Tibial artery (tissue), 4 donors: ENCODE measurements at regions not wholly inside any gene's neighbourhood (a gene's known extent, or its start where the extent isn't known, plus 50 kb on each side); places are given as distances from the start of the nearest gene placed in this dataset.

Experiments
- DNase-seq, 2 donors: peaks; one replicate each; pipeline ENCODE4 v3.0.0-alpha.2; 2019
- H3K27ac ChIP-seq, 2 donors: fragments of 200-600 bp; sonication (generic) in 1 of 2; 1 replicate in 1 of 2; 2 replicates in 1 of 2; pipeline ENCODE4 v1.5.1; 2018 to 2019; ENCODE audit warnings: mild to moderate bottlenecking in 1 of 2
- H3K27me3 ChIP-seq, 2 donors: fragments of 200-600 bp; sonication (generic) in 1 of 2; one replicate each; pipeline versions ENCODE4 v1.5.1 to v1.6.0; 2016 to 2019
- H3K36me3 ChIP-seq, 3 donors: fragments of 200-600 bp; sonication (generic) in 2 of 3; one replicate each; pipeline ENCODE4 v1.5.1; 2016 to 2019; ENCODE audit warnings: mild to moderate bottlenecking in 2 of 3
- H3K4me1 ChIP-seq, 4 donors: fragments of 200-600 bp; sonication (generic) in 2 of 4; 1 replicate in 3 of 4; 2 replicates in 1 of 4; pipeline ENCODE4 v1.5.1; 2016 to 2019
- H3K4me3 ChIP-seq, 2 donors: fragments of 200-600 bp; sonication (generic) in 1 of 2; 1 replicate in 1 of 2; 2 replicates in 1 of 2; pipeline ENCODE4 v1.5.1; 2018 to 2019; ENCODE audit warnings: mild to moderate bottlenecking in 2 of 2
- H3K9me3 ChIP-seq, 3 donors: fragments of 200-600 bp; sonication (generic) in 1 of 3; one replicate each; pipeline ENCODE4 v1.5.1; 2016 to 2019
- CTCF ChIP-seq, 2 experiments: fragments of 200-600 bp in 1 of 2; fragments of 450-650 bp in 1 of 2; IDR thresholded peaks; one replicate each; pipeline ENCODE4 v1.5.1; 2017 to 2019; ENCODE audit warnings: antibody characterized with exemption in 2 of 2, mild to moderate bottlenecking in 1 of 2, moderate library complexity in 1 of 2
- intact Hi-C: fragments of 100-400 bp; cut with DNase I; formaldehyde crosslinking; loops from one replicate; pipeline ENCODE4 v1.15.0; 2023; ENCODE audit warnings: low total_unique reads

GRCh38 chr11:36729825-36730224, 131.8 kb upstream of the RAG2 start:
- Histone ChIP-seq H3K4me1 (no peaks in the 10 kb centered on the region), H3K27me3 (peaks cover 0 to 3% of the 10 kb centered on the region in 2 donors), H3K9me3 (no peaks in the 10 kb centered on the region), H3K36me3 (no peaks in the 10 kb centered on the region), H3K27ac (no peak overlapping the region), H3K4me3 (no peak overlapping the region)
- no peak for TF ChIP-seq CTCF (IDR thresholded peaks at IDR 0.05)
- intact Hi-C loops, result no loop called here
- no peak for DNase-seq

- H3K9me3 ChIP-seq, result no peaks in the 10 kb centered on the region
- intact Hi-C loops, result no loop called here
- no peak overlapping the region for H3K27ac ChIP-seq
- peaks cover 0 to 3% of the 10 kb centered on the region in 2 donors for H3K27me3 ChIP-seq
- no peak for DNase-seq
- H3K36me3 ChIP-seq, result no peaks in the 10 kb centered on the region
- no peak overlapping the region for H3K4me3 ChIP-seq
- no peaks in the 10 kb centered on the region for H3K4me1 ChIP-seq
- no peak for TF ChIP-seq CTCF (IDR thresholded peaks at IDR 0.05)
These were observed 128.4 kb upstream of the RAG2 start for GRCh38 chr11:36726420-36726819.

- no peaks in the 10 kb centered on the region for H3K36me3 ChIP-seq
- intact Hi-C loops, result no loop called here
- H3K4me1 ChIP-seq, result no peaks in the 10 kb centered on the region
- H3K4me3 ChIP-seq, result no peak overlapping the region
- H3K27ac ChIP-seq, result no peak overlapping the region
- no peak for DNase-seq
- H3K27me3 ChIP-seq, result peaks cover 0 to 3% of the 10 kb centered on the region in 2 donors
- TF ChIP-seq CTCF (IDR thresholded peaks at IDR 0.05), result no peak
- no peaks in the 10 kb centered on the region for H3K9me3 ChIP-seq
These were observed 126.8 kb upstream of the RAG2 start for GRCh38 chr11:36724742-36725385.

- Histone ChIP-seq H3K27me3 (no peaks in the 10 kb centered on the region), H3K4me3 (no peak overlapping the region), H3K36me3 (no peaks in the 10 kb centered on the region), H3K9me3 (no peaks in the 10 kb centered on the region), H3K27ac (no peak overlapping the region), H3K4me1 (no peaks in the 10 kb centered on the region)
- intact Hi-C loops, result no loop called here
- DNase-seq, result no peak
- TF ChIP-seq CTCF (IDR thresholded peaks at IDR 0.05), result no peak
These were observed 124.4 kb upstream of the RAG2 start for GRCh38 chr11:36722421-36722820.

- intact Hi-C loops, result no loop called here
- Histone ChIP-seq H3K4me1 (no peaks in the 10 kb centered on the region), H3K9me3 (no peaks in the 10 kb centered on the region), H3K36me3 (no peaks in the 10 kb centered on the region), H3K4me3 (no peak overlapping the region), H3K27ac (no peak overlapping the region), H3K27me3 (no peaks in the 10 kb centered on the region)
- no peak for DNase-seq
- TF ChIP-seq CTCF (IDR thresholded peaks at IDR 0.05), result no peak
These were observed 121.5 kb upstream of the RAG2 start for GRCh38 chr11:36719358-36720107.
